ENCODE measurements at regions not wholly inside any gene's neighbourhood (a gene's known extent, or its start where the extent isn't known, plus 50 kb on each side); places are given as distances from the start of the nearest gene placed in this dataset.

DNA sequence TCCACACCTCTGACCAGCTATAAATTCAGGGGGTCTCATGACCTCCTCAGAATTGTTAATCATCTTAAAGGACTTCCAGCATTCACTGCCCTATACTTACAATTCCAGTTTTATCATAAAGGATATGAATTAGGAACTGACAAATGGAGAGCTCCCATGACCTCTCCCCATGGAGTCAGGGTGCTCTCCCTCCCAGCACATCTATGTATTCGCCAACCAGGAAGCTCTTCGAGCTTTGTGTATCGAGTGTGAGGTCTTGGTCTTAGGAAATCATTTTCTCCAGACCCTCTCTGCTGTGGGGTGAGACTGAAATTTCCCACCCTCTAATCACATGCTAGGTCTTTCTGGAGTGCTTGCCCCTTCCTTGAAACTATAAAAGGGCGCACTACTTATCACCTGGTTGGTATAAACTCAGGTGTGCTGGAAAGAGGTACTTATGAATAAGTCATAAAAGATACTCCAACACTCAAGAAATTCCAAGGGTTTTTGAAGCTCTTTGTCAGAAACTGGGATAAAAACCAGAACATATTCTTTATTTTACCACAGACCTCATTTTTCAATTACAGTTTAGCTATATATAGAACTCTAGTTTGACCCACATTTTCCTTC, 238.4 kb upstream of the OPRM1 start:
- Mint-ChIP-seq H3K36me3 (ENCODE audit: low read depth) (no peaks in the 10 kb centered on the region), H3K27ac (no peak overlapping the region), H3K4me3 (no peak overlapping the region), H3K4me1 (no peaks in the 10 kb centered on the region), H3K9me3 (no peaks in the 10 kb centered on the region), H3K27me3 (ENCODE audit: insufficient read depth) (no peaks in the 10 kb centered on the region)
- H3K4me1 ChIP-seq (ENCODE audit: control insufficient read depth, insufficient read depth, low read length) = no peaks in the 10 kb centered on the region
- no peaks in the 10 kb centered on the region for H3K27me3 ChIP-seq (ENCODE audit: control insufficient read depth, insufficient read depth, low read length, poor library complexity, severe bottlenecking)
- H3K27ac ChIP-seq (ENCODE audit: low read depth, low read length) = no peak overlapping the region
- H3K36me3 ChIP-seq (ENCODE audit: control insufficient read depth, insufficient read depth, low read length) = no peaks in the 10 kb centered on the region
- TF ChIP-seq, protein P1, sequence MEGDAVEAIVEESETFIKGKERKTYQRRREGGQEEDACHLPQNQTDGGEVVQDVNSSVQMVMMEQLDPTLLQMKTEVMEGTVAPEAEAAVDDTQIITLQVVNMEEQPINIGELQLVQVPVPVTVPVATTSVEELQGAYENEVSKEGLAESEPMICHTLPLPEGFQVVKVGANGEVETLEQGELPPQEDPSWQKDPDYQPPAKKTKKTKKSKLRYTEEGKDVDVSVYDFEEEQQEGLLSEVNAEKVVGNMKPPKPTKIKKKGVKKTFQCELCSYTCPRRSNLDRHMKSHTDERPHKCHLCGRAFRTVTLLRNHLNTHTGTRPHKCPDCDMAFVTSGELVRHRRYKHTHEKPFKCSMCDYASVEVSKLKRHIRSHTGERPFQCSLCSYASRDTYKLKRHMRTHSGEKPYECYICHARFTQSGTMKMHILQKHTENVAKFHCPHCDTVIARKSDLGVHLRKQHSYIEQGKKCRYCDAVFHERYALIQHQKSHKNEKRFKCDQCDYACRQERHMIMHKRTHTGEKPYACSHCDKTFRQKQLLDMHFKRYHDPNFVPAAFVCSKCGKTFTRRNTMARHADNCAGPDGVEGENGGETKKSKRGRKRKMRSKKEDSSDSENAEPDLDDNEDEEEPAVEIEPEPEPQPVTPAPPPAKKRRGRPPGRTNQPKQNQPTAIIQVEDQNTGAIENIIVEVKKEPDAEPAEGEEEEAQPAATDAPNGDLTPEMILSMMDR (conservative IDR thresholded peaks at IDR 0.05) = no peak
- H3K9me3 ChIP-seq (ENCODE audit: control insufficient read depth, low read length) = no peaks in the 10 kb centered on the region
- no peak overlapping the region for H3K9ac ChIP-seq (ENCODE audit: extremely low read depth, low read length, poor library complexity, severe bottlenecking)
- DNase-seq = no peak
- no peak overlapping the region for H3K4me3 ChIP-seq (ENCODE audit: low read length)
- WGBS, 2 experiments (ENCODE audit: insufficient coverage in 1 of 2, insufficient read length in 1 of 2) = 94 to 100% methylated on average over 1 to 4 of the region's 4 CpGs

DNA sequence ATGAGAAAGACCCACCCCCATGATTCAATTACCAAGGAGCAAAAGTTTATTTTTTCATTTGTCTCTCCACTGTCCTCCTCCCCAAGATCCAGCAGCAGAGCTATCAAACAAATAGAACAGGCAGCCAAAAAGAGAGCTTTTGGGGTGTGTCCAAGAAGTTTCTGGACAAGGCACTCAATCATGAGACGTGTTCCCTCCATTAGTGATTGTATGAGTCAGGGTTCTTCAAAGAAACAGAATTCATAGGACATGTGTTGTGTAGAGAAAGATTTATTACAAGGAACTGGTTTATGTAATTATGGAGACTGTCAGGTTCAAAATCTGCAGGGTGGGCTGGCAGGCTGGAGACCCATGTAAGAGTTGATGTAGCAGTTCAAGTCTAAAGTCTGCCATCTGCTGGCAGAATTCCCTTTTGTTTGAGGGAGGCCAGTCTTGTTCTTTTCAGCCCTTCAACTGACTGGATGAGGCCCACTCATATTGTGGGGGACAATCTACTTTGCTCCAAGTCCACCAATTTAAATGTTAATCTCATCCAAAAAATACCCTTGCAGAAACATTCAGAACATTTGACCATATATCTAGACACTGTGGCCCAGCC, 248.1 kb upstream of the OPRM1 start:
- Mint-ChIP-seq H3K4me3 (no peak overlapping the region), H3K4me1 (no peaks in the 10 kb centered on the region), H3K27me3 (ENCODE audit: insufficient read depth) (no peaks in the 10 kb centered on the region), H3K36me3 (ENCODE audit: low read depth) (no peaks in the 10 kb centered on the region), H3K27ac (no peak overlapping the region), H3K9me3 (no peaks in the 10 kb centered on the region)
- H3K4me1 ChIP-seq (ENCODE audit: control insufficient read depth, insufficient read depth, low read length) = no peaks in the 10 kb centered on the region
- H3K27me3 ChIP-seq (ENCODE audit: control insufficient read depth, insufficient read depth, low read length, poor library complexity, severe bottlenecking) = no peaks in the 10 kb centered on the region
- TF ChIP-seq, protein P1 (conservative IDR thresholded peaks at IDR 0.05) = peak; percentile 76
- peak; percentile 71 for DNase-seq
- no peak overlapping the region for H3K9ac ChIP-seq (ENCODE audit: extremely low read depth, low read length, poor library complexity, severe bottlenecking)
- no peaks in the 10 kb centered on the region for H3K9me3 ChIP-seq (ENCODE audit: control insufficient read depth, low read length)
- H3K36me3 ChIP-seq (ENCODE audit: control insufficient read depth, insufficient read depth, low read length) = no peaks in the 10 kb centered on the region
- H3K27ac ChIP-seq (ENCODE audit: low read depth, low read length) = no peak overlapping the region
- H3K4me3 ChIP-seq (ENCODE audit: low read length) = no peak overlapping the region
- WGBS, 2 experiments (ENCODE audit: insufficient coverage in 1 of 2, insufficient read length in 1 of 2) = 89 to 100% methylated on average over 1 of the region's 1 CpG

DNA sequence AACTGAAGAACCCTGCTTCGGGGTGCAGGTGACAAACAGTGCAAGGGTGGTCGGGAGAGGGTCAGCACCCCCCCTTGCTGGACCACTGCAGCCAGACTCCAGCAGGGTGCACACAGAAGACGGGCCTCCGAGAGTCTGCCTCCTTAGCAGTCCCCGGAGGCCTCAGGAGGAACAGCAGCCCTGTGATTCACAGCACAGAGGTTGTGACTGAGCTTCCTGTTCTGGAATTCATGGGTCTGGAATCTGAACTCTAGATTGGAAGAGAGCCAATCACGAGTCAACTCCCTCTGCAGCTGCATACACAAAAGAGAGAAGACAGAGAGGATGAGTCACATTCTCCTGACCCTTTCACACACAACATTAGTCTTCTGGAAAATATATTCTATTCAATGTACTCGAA, 249.0 kb upstream of the OPRM1 start:
- Histone ChIP-seq H3K4me1 (ENCODE audit: control insufficient read depth, insufficient read depth, low read length) (no peaks in the 10 kb centered on the region), H3K9ac (ENCODE audit: extremely low read depth, low read length, poor library complexity, severe bottlenecking) (no peak overlapping the region), H3K4me3 (ENCODE audit: low read length) (no peak overlapping the region), H3K27me3 (ENCODE audit: control insufficient read depth, insufficient read depth, low read length, poor library complexity, severe bottlenecking) (no peaks in the 10 kb centered on the region), H3K36me3 (ENCODE audit: control insufficient read depth, insufficient read depth, low read length) (no peaks in the 10 kb centered on the region), H3K9me3 (ENCODE audit: control insufficient read depth, low read length) (no peaks in the 10 kb centered on the region), H3K27ac (ENCODE audit: low read depth, low read length) (no peak overlapping the region)
- H3K9me3 Mint-ChIP-seq = no peaks in the 10 kb centered on the region
- no peak overlapping the region for H3K4me3 Mint-ChIP-seq
- TF ChIP-seq, protein P1 (conservative IDR thresholded peaks at IDR 0.05) = peak; percentile 35
- whole genome bisulfite sequencing, 2 experiments (ENCODE audit: insufficient coverage in 1 of 2, insufficient read length in 1 of 2) = 96 to 100% methylated on average over 2 to 7 of the region's 7 CpGs
- H3K27ac Mint-ChIP-seq = no peak overlapping the region
- no peaks in the 10 kb centered on the region for H3K4me1 Mint-ChIP-seq
- H3K27me3 Mint-ChIP-seq (ENCODE audit: insufficient read depth) = no peaks in the 10 kb centered on the region
- no peaks in the 10 kb centered on the region for H3K36me3 Mint-ChIP-seq (ENCODE audit: low read depth)
- peak; percentile 52 for DNase-seq

All from endodermal cell (in vitro differentiated cells).